GM19351 (cell line): ENCODE measurements at regions not wholly inside any gene's neighbourhood (a gene's known extent, or its start where the extent isn't known, plus 50 kb on each side); places are given as distances from the start of the nearest gene placed in this dataset.
"Not testable (repeated sequence)": the region's sequence is repeated elsewhere in the genome, so short reads cannot be mapped to it uniquely, and the experiment has no call there.

Source experiments
- ATAC-seq: cut with Tn5 transposase; IDR thresholded peaks from one replicate; pipeline ENCODE4 v1.9.1; 2021; ENCODE audit warnings: mild to moderate bottlenecking, moderate library complexity; ENCODE audit not compliant: unreplicated experiment

- ATAC-seq: no peak
Observed at GRCh38 chr1:181170194-181170593, 81.7 kb downstream of the IER5 start.

GRCh38 chr1:181172082-181172481 is 83.6 kb downstream of the IER5 start:
- no peak for ATAC-seq

- ATAC-seq: no peak
Observed at GRCh38 chr1:181173761-181174447, 85.4 kb downstream of the IER5 start.

GRCh38 chr1:181174861-181175260 is 86.4 kb downstream of the IER5 start:
- no peak for ATAC-seq

- no peak for ATAC-seq
Observed at GRCh38 chr1:181175356-181175910, 86.9 kb downstream of the IER5 start.

GRCh38 chr1:181175955-181176354 is 87.5 kb downstream of the IER5 start:
- ATAC-seq: no peak

GRCh38 chr1:181178241-181178879 is 89.9 kb downstream of the IER5 start:
- no peak for ATAC-seq

GRCh38 chr1:181179279-181179986 is 90.9 kb downstream of the IER5 start:
- no peak for ATAC-seq

GRCh38 chr1:181179987-181180365 is 91.5 kb downstream of the IER5 start:
- ATAC-seq: no peak

- no peak for ATAC-seq
Observed at GRCh38 chr1:181180407-181181031, 92.0 kb downstream of the IER5 start.

- ATAC-seq: no peak
Observed at GRCh38 chr1:181181792-181182585, 93.5 kb downstream of the IER5 start.

- ATAC-seq: no peak
Observed at GRCh38 chr1:181184621-181185020, 96.1 kb downstream of the IER5 start.

GRCh38 chr1:181185461-181185860 is 97.0 kb downstream of the IER5 start:
- no peak for ATAC-seq

GRCh38 chr1:181186133-181186532 is 97.6 kb downstream of the IER5 start:
- ATAC-seq: not testable (repeated sequence)

GRCh38 chr1:181187337-181188126 is 99.0 kb downstream of the IER5 start:
- no peak for ATAC-seq

- no peak for ATAC-seq
Observed at GRCh38 chr1:181189245-181189644, 100.7 kb downstream of the IER5 start.

- ATAC-seq: peak; percentile 81
Observed at GRCh38 chr1:181189691-181190363, 101.3 kb downstream of the IER5 start.

GRCh38 chr1:181190364-181191035 is 102.0 kb downstream of the IER5 start:
- ATAC-seq: no peak
